MM.1S (cell line): ENCODE measurements at regions not wholly inside any gene's neighbourhood (a gene's known extent, or its start where the extent isn't known, plus 50 kb on each side); places are given as distances from the start of the nearest gene placed in this dataset.

Source experiments
- DNase-seq: peaks from one replicate; pipeline ENCODE4 v3.0.0-alpha.2; 2015
- H2AFZ ChIP-seq: fragments of 300-600 bp; sonication (generic); 2 replicates; pipeline ENCODE4 v1.6.0; 2016; ENCODE audit warnings: antibody characterized with exemption, low read length
- H3F3A ChIP-seq: fragments of 300-600 bp; sonication (generic); 2 replicates; pipeline ENCODE4 v1.6.1; 2016; ENCODE audit warnings: mild to moderate bottlenecking, antibody characterized with exemption, low read length, moderate library complexity, mixed read lengths; ENCODE audit not compliant: insufficient read depth
- H3K27ac ChIP-seq: fragments of 300-600 bp; sonication (generic); 2 replicates; pipeline ENCODE4 v1.5.1; 2016; ENCODE audit warnings: mild to moderate bottlenecking, low read length
- H3K27me3 ChIP-seq: fragments of 300-600 bp; sonication (generic); replicated peaks from 2 replicates; pipeline ENCODE4 v1.6.0; 2016; ENCODE audit warnings: low read length; ENCODE audit not compliant: insufficient read depth
- H3K36me3 ChIP-seq: fragments of 300-600 bp; sonication (generic); replicated peaks from 2 replicates; pipeline ENCODE4 v1.6.1; 2016; ENCODE audit warnings: mild to moderate bottlenecking, low read length, mixed read lengths; ENCODE audit not compliant: insufficient read depth
- H3K4me1 ChIP-seq: fragments of 300-600 bp; sonication (generic); 2 replicates; pipeline ENCODE4 v1.6.1; 2016; ENCODE audit warnings: low read length, mixed read lengths
- H3K4me2 ChIP-seq: fragments of 300-600 bp; sonication (generic); 2 replicates; pipeline ENCODE4 v1.6.0; 2016; ENCODE audit warnings: low read depth, low read length
- H3K4me3 ChIP-seq: fragments of 300-600 bp; sonication (generic); 2 replicates; pipeline ENCODE4 v1.5.1; 2016; ENCODE audit warnings: low read length, mixed read lengths
- H3K79me2 ChIP-seq: fragments of 300-600 bp; sonication (generic); 2 replicates; pipeline ENCODE4 v1.6.1; 2016; ENCODE audit warnings: mixed run types, low read length, mixed read lengths
- H3K9ac ChIP-seq: fragments of 300-600 bp; sonication (generic); 2 replicates; pipeline ENCODE4 v1.6.1; 2016; ENCODE audit warnings: low read length, mixed read lengths
- H3K9me2 ChIP-seq: fragments of 300-600 bp; sonication (generic); replicated peaks from 2 replicates; pipeline ENCODE4 v1.6.1; 2016; ENCODE audit warnings: mild to moderate bottlenecking, low read length, mixed read lengths; ENCODE audit not compliant: insufficient read depth
- H3K9me3 ChIP-seq: fragments of 300-600 bp; sonication (generic); replicated peaks from 2 replicates; pipeline ENCODE4 v1.6.1; 2016; ENCODE audit warnings: mild to moderate bottlenecking, low read length, mixed read lengths; ENCODE audit not compliant: insufficient read depth
- H4K20me1 ChIP-seq: fragments of 300-600 bp; sonication (generic); 2 replicates; pipeline ENCODE4 v1.6.1; 2016; ENCODE audit warnings: mild to moderate bottlenecking, low read length, moderate library complexity, mixed read lengths; ENCODE audit not compliant: insufficient read depth
- EZH2 ChIP-seq: fragments of 300-600 bp; sonication (generic); optimal IDR thresholded peaks from 2 replicates; pipeline ENCODE3; 2017; ENCODE audit warnings: low read depth, mild to moderate bottlenecking, antibody characterized with exemption, low read length, mixed read lengths
- EZH2phosphoT487 ChIP-seq: fragments of 300-600 bp; sonication (generic); IDR thresholded peaks from 2 replicates; pipeline ENCODE4 v1.6.1; 2018; ENCODE audit warnings: antibody characterized with exemption, low read length
- TF ChIP-seq, protein P1 (sequence below): fragments of 300-600 bp; sonication (generic); IDR thresholded peaks from 2 replicates; pipeline ENCODE4 v1.5.1; 2016; ENCODE audit warnings: antibody characterized with exemption, low read length, mixed read lengths

- no peaks in the 10 kb centered on the region for H3K27me3 ChIP-seq
- H3K4me2 ChIP-seq: no peak overlapping the region
- H3K36me3 ChIP-seq: no peaks in the 10 kb centered on the region
- H4K20me1 ChIP-seq: no peaks in the 10 kb centered on the region
- H3K27ac ChIP-seq: no peak overlapping the region
- no peak overlapping the region for H3K4me3 ChIP-seq
- TF ChIP-seq, protein P1, sequence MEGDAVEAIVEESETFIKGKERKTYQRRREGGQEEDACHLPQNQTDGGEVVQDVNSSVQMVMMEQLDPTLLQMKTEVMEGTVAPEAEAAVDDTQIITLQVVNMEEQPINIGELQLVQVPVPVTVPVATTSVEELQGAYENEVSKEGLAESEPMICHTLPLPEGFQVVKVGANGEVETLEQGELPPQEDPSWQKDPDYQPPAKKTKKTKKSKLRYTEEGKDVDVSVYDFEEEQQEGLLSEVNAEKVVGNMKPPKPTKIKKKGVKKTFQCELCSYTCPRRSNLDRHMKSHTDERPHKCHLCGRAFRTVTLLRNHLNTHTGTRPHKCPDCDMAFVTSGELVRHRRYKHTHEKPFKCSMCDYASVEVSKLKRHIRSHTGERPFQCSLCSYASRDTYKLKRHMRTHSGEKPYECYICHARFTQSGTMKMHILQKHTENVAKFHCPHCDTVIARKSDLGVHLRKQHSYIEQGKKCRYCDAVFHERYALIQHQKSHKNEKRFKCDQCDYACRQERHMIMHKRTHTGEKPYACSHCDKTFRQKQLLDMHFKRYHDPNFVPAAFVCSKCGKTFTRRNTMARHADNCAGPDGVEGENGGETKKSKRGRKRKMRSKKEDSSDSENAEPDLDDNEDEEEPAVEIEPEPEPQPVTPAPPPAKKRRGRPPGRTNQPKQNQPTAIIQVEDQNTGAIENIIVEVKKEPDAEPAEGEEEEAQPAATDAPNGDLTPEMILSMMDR: no peak
- TF ChIP-seq EZH2phosphoT487 (no peak), EZH2 (no peak)
- no peak overlapping the region for H2AFZ ChIP-seq
- H3K9ac ChIP-seq: no peak overlapping the region
- no peaks in the 10 kb centered on the region for H3K9me3 ChIP-seq
- DNase-seq: no peak
- no peaks in the 10 kb centered on the region for H3F3A ChIP-seq
- H3K79me2 ChIP-seq: no peaks in the 10 kb centered on the region
- H3K4me1 ChIP-seq: no peaks in the 10 kb centered on the region
- H3K9me2 ChIP-seq: no peaks in the 10 kb centered on the region
Measured at GRCh38 chrX:95291561-95291960, 1393.1 kb upstream of the DIAPH2 start.

DNA sequence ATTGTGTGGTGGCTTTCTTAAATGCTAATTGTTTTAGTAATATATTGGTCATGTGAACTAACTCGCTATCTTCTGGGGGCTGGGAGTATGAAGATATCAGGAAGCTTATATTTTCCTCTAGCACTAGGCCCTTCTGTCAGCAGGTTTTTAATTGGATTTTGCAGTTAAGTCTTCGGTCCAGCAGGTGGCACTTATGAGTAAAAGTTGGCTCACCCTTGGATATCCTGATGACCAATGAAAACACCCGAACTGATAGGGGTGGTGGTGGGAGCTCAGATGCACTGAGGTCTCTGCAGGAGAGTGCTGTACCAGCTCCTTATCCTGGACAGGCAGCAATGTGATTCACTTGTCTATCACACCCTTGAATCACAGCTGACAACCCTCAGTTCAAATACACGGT lies 1365.8 kb upstream of the DIAPH2 start:
- H2AFZ ChIP-seq: 0 out of 2 replicates have a peak overlapping the region, but pooled peaks have one; percentile 23
- H3F3A ChIP-seq: no peaks in the 10 kb centered on the region
- H3K4me2 ChIP-seq: no peak overlapping the region
- H3K36me3 ChIP-seq: no peaks in the 10 kb centered on the region
- no peaks in the 10 kb centered on the region for H3K9me2 ChIP-seq
- no peaks in the 10 kb centered on the region for H3K4me1 ChIP-seq
- H3K9ac ChIP-seq: no peak overlapping the region
- H3K4me3 ChIP-seq: no peak overlapping the region
- H4K20me1 ChIP-seq: no peaks in the 10 kb centered on the region
- no peaks in the 10 kb centered on the region for H3K9me3 ChIP-seq
- H3K79me2 ChIP-seq: no peaks in the 10 kb centered on the region
- H3K27ac ChIP-seq: no peak overlapping the region
- DNase-seq: peak; percentile 28
- H3K27me3 ChIP-seq: no peaks in the 10 kb centered on the region
- TF ChIP-seq EZH2: no peak
- TF ChIP-seq, protein P1: peak; percentile 47

DNA sequence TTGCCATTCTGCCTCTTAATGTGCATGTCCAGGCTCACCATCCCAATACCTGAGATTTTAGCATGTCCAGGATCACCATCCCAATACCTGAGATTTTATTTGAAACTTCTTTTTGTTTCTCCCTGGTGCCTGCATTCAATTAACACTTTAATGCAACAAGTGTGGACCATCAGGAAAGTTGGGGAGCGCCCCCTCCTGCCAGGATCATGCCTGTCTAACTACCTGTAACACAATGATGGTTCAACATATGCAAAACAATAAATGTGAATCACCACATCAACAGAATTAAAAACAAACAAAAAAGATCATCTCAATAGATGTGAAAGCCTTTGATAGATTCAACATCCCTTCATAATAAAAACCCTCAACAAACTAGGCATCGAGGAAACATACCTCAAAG lies 1359.5 kb upstream of the DIAPH2 start:
- no peaks in the 10 kb centered on the region for H3K36me3 ChIP-seq
- H3K27me3 ChIP-seq: no peaks in the 10 kb centered on the region
- no peak overlapping the region for H2AFZ ChIP-seq
- H3K4me2 ChIP-seq: no peak overlapping the region
- H4K20me1 ChIP-seq: no peaks in the 10 kb centered on the region
- no peaks in the 10 kb centered on the region for H3K9me2 ChIP-seq
- H3K79me2 ChIP-seq: no peaks in the 10 kb centered on the region
- no peak overlapping the region for H3K27ac ChIP-seq
- TF ChIP-seq EZH2 (no peak), EZH2phosphoT487 (no peak)
- TF ChIP-seq, protein P1: no peak
- no peaks in the 10 kb centered on the region for H3K9me3 ChIP-seq
- H3K4me1 ChIP-seq: no peaks in the 10 kb centered on the region
- no peak overlapping the region for H3K9ac ChIP-seq
- DNase-seq: no peak
- H3K4me3 ChIP-seq: no peak overlapping the region
- no peaks in the 10 kb centered on the region for H3F3A ChIP-seq
